ENCODE measurements at regions not wholly inside any gene's neighbourhood (a gene's known extent, or its start where the extent isn't known, plus 50 kb on each side); places are given as distances from the start of the nearest gene placed in this dataset.

- no peaks in the 10 kb centered on the region for H3K9me1 ChIP-seq (ENCODE audit: control insufficient read depth, extremely low read depth, insufficient read depth, low read length)
- no peak for DNase-seq (ENCODE audit: low read depth, low spot score)
- dilution Hi-C loops (cut with MboI; ENCODE audit: extremely low pct_ligation_motif_present, low sequenced_read_pairs) = no loop called here
- no peaks in the 10 kb centered on the region for H3K36me3 ChIP-seq (ENCODE audit: control insufficient read depth in 2 of 2, extremely low read depth in 1 of 2, insufficient read depth in 2 of 2, low read length in 2 of 2)
- no peaks in the 10 kb centered on the region for H3K4me1 ChIP-seq (ENCODE audit: control insufficient read depth, extremely low read depth, insufficient read depth, low read length)
- H3K9me3 ChIP-seq (ENCODE audit: control insufficient read depth, low read depth, low read length) = no peaks in the 10 kb centered on the region
- H4K20me1 ChIP-seq (ENCODE audit: control insufficient read depth, extremely low read depth, insufficient read depth, low read length) = no peaks in the 10 kb centered on the region
- H3K4me2 ChIP-seq (ENCODE audit: control insufficient read depth, extremely low read depth, insufficient read depth, low read depth, low read length) = no peak overlapping the region
- H3K79me2 ChIP-seq (ENCODE audit: control insufficient read depth, insufficient read depth, low read length) = no peaks in the 10 kb centered on the region
- no peak overlapping the region for H2AFZ ChIP-seq (ENCODE audit: control insufficient read depth, low read length)
- H3K27me3 ChIP-seq (ENCODE audit: control insufficient read depth, extremely low read depth, insufficient read depth, low read length) = no peaks in the 10 kb centered on the region
- H3K4me3 ChIP-seq (ENCODE audit: control insufficient read depth in 2 of 3, extremely low read depth in 1 of 3, insufficient read depth in 2 of 3, low read depth in 1 of 3, low read length in 3 of 3) = no peak overlapping the region
- no peak for FAIRE-seq
- H3K9ac ChIP-seq (ENCODE audit: control insufficient read depth, extremely low read depth, insufficient read depth, low read length) = no peak overlapping the region
- TF ChIP-seq CTCF (optimal IDR thresholded peaks at IDR 0.05 in 1 of 3, IDR thresholded peaks at IDR 0.05 in 1 of 3, conservative IDR thresholded peaks at IDR 0.05 in 1 of 3; ENCODE audit: extremely low read depth in 1 of 3, insufficient read depth in 2 of 3, low read length in 3 of 3) (no peak), EZH2 (IDR thresholded peaks at IDR 0.05; ENCODE audit: low read length) (no peak)
- no peak overlapping the region for H3K27ac ChIP-seq (ENCODE audit: control insufficient read depth, insufficient read depth, low read length)
Observed at GRCh38 chr5:123966781-123967180, 454.8 kb downstream of the CSNK1G3 start.

- H4K20me1 ChIP-seq (ENCODE audit: control insufficient read depth, extremely low read depth, insufficient read depth, low read length) = no peaks in the 10 kb centered on the region
- no peak overlapping the region for H3K27ac ChIP-seq (ENCODE audit: control insufficient read depth, insufficient read depth, low read length)
- no peak overlapping the region for H3K9ac ChIP-seq (ENCODE audit: control insufficient read depth, extremely low read depth, insufficient read depth, low read length)
- no peak for FAIRE-seq
- no peak overlapping the region for H2AFZ ChIP-seq (ENCODE audit: control insufficient read depth, low read length)
- no peaks in the 10 kb centered on the region for H3K27me3 ChIP-seq (ENCODE audit: control insufficient read depth, extremely low read depth, insufficient read depth, low read length)
- H3K36me3 ChIP-seq (ENCODE audit: control insufficient read depth in 2 of 2, extremely low read depth in 1 of 2, insufficient read depth in 2 of 2, low read length in 2 of 2) = no peaks in the 10 kb centered on the region
- no peak overlapping the region for H3K4me2 ChIP-seq (ENCODE audit: control insufficient read depth, extremely low read depth, insufficient read depth, low read depth, low read length)
- TF ChIP-seq EZH2 (IDR thresholded peaks at IDR 0.05; ENCODE audit: low read length) (no peak), CTCF (optimal IDR thresholded peaks at IDR 0.05 in 1 of 3, IDR thresholded peaks at IDR 0.05 in 1 of 3, conservative IDR thresholded peaks at IDR 0.05 in 1 of 3; ENCODE audit: extremely low read depth in 1 of 3, insufficient read depth in 2 of 3, low read length in 3 of 3) (no peak)
- no peaks in the 10 kb centered on the region for H3K4me1 ChIP-seq (ENCODE audit: control insufficient read depth, extremely low read depth, insufficient read depth, low read length)
- dilution Hi-C loops (cut with MboI; ENCODE audit: extremely low pct_ligation_motif_present, low sequenced_read_pairs) = no loop called here
- no peak overlapping the region for H3K4me3 ChIP-seq (ENCODE audit: control insufficient read depth in 2 of 3, extremely low read depth in 1 of 3, insufficient read depth in 2 of 3, low read depth in 1 of 3, low read length in 3 of 3)
- DNase-seq (ENCODE audit: low read depth, low spot score) = no peak
- H3K9me1 ChIP-seq (ENCODE audit: control insufficient read depth, extremely low read depth, insufficient read depth, low read length) = no peaks in the 10 kb centered on the region
- no peaks in the 10 kb centered on the region for H3K9me3 ChIP-seq (ENCODE audit: control insufficient read depth, low read depth, low read length)
- no peaks in the 10 kb centered on the region for H3K79me2 ChIP-seq (ENCODE audit: control insufficient read depth, insufficient read depth, low read length)
Observed at GRCh38 chr5:123965626-123966025, 453.6 kb downstream of the CSNK1G3 start.

Data from keratinocyte (primary cell).